ENCODE measurements at regions not wholly inside any gene's neighbourhood (a gene's known extent, or its start where the extent isn't known, plus 50 kb on each side); places are given as distances from the start of the nearest gene placed in this dataset.

GRCh38 chr18:64699081-64699480 lies 550.2 kb upstream of the LINC00305 start:
- TF ChIP-seq ZNF556 (CRISPR knock-in tag; IDR thresholded peaks at IDR 0.05; ENCODE audit: borderline replicate concordance): no peak
- no peak for TF ChIP-seq SETDB1 (CRISPR knock-in tag; IDR thresholded peaks at IDR 0.05; ENCODE audit: borderline replicate concordance)
- TF ChIP-seq BCL6 (CRISPR knock-in tag; IDR thresholded peaks at IDR 0.05): no peak
- no peak for TF ChIP-seq POLR2AphosphoS5 (IDR thresholded peaks at IDR 0.05; ENCODE audit: low read depth, low read length)
- TF ChIP-seq SNRNP70 (IDR thresholded peaks at IDR 0.05; ENCODE audit: low read depth, low read length): no peak
- no peak for TF ChIP-seq POLR2A (IDR thresholded peaks at IDR 0.05; ENCODE audit: insufficient read depth in 1 of 2, low read depth in 2 of 2, low read length in 2 of 2)
- no peak for TF ChIP-seq ZFX (CRISPR knock-in tag; IDR thresholded peaks at IDR 0.05; ENCODE audit: low read depth)
